ENCODE measurements at regions not wholly inside any gene's neighbourhood (a gene's known extent, or its start where the extent isn't known, plus 50 kb on each side); places are given as distances from the start of the nearest gene placed in this dataset.

GRCh38 chr3:115369021-115369420 lies 221.9 kb upstream of the ZBTB20 start:
- no peak for TF ChIP-seq ZNF574 (CRISPR knock-in tag; IDR thresholded peaks at IDR 0.05)
- TF ChIP-seq ZNF317 (CRISPR knock-in tag; IDR thresholded peaks at IDR 0.05) = no peak
- TF ChIP-seq FOXA3 (CRISPR knock-in tag; IDR thresholded peaks at IDR 0.05) = no peak
- TF ChIP-seq POLR2A (IDR thresholded peaks at IDR 0.05; ENCODE audit: insufficient read depth in 1 of 2, low read depth in 2 of 2, low read length in 2 of 2) = no peak
- no peak for TF ChIP-seq EZH2 (conservative IDR thresholded peaks at IDR 0.05; ENCODE audit: low read depth, low read length)
- no peak for TF ChIP-seq BHLHE40 (IDR thresholded peaks at IDR 0.05; ENCODE audit: low read length)

Measured in HepG2 (cell line).